Adrenal gland (tissue), 5 donors: ENCODE measurements at regions not wholly inside any gene's neighbourhood (a gene's known extent, or its start where the extent isn't known, plus 50 kb on each side); places are given as distances from the start of the nearest gene placed in this dataset.

Source experiments
- POLR2A ChIP-seq, 2 donors: fragments of 450-650 bp; IDR thresholded peaks; one replicate each; pipeline ENCODE4 v1.6.1; 2017; ENCODE audit warnings: antibody characterized with exemption in 2 of 2, mild to moderate bottlenecking in 2 of 2, moderate library complexity in 1 of 2
- TF ChIP-seq, protein P1 (sequence below), 6 experiments: fragments of 450-650 bp in 4 of 6; fragments of 200-600 bp in 2 of 6; sonication (generic) in 1 of 6; IDR thresholded peaks; 1 replicate in 5 of 6; 2 replicates in 1 of 6; pipeline versions ENCODE4 v1.5.1 to v1.8.0; 2016 to 2021; ENCODE audit warnings: antibody characterized with exemption in 6 of 6, mild to moderate bottlenecking in 2 of 6, moderate library complexity in 1 of 6
- donor health status: DM: no; HTN: no; CAD: no.

- TF ChIP-seq, protein P1, sequence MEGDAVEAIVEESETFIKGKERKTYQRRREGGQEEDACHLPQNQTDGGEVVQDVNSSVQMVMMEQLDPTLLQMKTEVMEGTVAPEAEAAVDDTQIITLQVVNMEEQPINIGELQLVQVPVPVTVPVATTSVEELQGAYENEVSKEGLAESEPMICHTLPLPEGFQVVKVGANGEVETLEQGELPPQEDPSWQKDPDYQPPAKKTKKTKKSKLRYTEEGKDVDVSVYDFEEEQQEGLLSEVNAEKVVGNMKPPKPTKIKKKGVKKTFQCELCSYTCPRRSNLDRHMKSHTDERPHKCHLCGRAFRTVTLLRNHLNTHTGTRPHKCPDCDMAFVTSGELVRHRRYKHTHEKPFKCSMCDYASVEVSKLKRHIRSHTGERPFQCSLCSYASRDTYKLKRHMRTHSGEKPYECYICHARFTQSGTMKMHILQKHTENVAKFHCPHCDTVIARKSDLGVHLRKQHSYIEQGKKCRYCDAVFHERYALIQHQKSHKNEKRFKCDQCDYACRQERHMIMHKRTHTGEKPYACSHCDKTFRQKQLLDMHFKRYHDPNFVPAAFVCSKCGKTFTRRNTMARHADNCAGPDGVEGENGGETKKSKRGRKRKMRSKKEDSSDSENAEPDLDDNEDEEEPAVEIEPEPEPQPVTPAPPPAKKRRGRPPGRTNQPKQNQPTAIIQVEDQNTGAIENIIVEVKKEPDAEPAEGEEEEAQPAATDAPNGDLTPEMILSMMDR (IDR thresholded peaks at IDR 0.05): no peak
- TF ChIP-seq POLR2A (IDR thresholded peaks at IDR 0.05): no peak
Observed at GRCh38 chr18:68342039-68342659, 372.8 kb downstream of the TMX3 start.
